ENCODE measurements at regions not wholly inside any gene's neighbourhood (a gene's known extent, or its start where the extent isn't known, plus 50 kb on each side); places are given as distances from the start of the nearest gene placed in this dataset.

DNA sequence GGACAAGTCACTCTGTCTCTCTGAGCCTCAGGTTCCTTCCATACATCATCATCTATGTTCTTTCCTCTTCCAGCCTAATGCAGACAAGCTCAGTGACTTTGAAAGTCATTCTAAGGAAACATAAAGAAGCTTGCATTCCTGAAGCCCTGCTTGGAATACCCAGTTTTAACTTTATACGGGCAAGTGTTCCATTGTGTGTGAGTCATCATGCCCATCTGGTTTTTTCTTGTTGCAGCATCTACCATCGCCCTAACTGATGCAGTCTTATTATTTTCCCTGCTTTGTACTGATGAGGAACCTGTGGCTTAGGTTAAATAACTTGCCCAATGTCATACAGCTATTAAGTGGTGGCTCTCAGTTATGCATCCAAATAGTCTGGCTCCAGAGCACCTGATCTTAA, 177.9 kb upstream of the RAI2 start:
- no peak overlapping the region for H3K27ac ChIP-seq

GRCh38 chrX:18036394-18036793, 175.3 kb upstream of the RAI2 start:
- Histone ChIP-seq H3K4me3 (ENCODE audit: low read depth, low read length) (no peak overlapping the region), H3K27ac (no peak overlapping the region), H3K27me3 (ENCODE audit: insufficient read depth, low read depth, severe bottlenecking) (peaks cover 52% of the 10 kb centered on the region), H3K9me3 (ENCODE audit: severe bottlenecking) (no peaks in the 10 kb centered on the region), H3K36me3 (no peaks in the 10 kb centered on the region)
- no peak for DNase-seq
- TF ChIP-seq, protein P1, sequence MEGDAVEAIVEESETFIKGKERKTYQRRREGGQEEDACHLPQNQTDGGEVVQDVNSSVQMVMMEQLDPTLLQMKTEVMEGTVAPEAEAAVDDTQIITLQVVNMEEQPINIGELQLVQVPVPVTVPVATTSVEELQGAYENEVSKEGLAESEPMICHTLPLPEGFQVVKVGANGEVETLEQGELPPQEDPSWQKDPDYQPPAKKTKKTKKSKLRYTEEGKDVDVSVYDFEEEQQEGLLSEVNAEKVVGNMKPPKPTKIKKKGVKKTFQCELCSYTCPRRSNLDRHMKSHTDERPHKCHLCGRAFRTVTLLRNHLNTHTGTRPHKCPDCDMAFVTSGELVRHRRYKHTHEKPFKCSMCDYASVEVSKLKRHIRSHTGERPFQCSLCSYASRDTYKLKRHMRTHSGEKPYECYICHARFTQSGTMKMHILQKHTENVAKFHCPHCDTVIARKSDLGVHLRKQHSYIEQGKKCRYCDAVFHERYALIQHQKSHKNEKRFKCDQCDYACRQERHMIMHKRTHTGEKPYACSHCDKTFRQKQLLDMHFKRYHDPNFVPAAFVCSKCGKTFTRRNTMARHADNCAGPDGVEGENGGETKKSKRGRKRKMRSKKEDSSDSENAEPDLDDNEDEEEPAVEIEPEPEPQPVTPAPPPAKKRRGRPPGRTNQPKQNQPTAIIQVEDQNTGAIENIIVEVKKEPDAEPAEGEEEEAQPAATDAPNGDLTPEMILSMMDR (IDR thresholded peaks at IDR 0.05; ENCODE audit: low read depth, low read length): no peak

More for the DNA sequence above, 177.9 kb upstream of the RAI2 start:
- no peak for DNase-seq
- TF ChIP-seq, protein P1 (IDR thresholded peaks at IDR 0.05; ENCODE audit: low read depth, low read length): no peak
- no peak overlapping the region for H3K4me3 ChIP-seq (ENCODE audit: low read depth, low read length)
- H3K9me3 ChIP-seq (ENCODE audit: severe bottlenecking): no peaks in the 10 kb centered on the region
- H3K27me3 ChIP-seq (ENCODE audit: insufficient read depth, low read depth, severe bottlenecking): peaks cover 63% of the 10 kb centered on the region
- H3K36me3 ChIP-seq: no peaks in the 10 kb centered on the region

DNA sequence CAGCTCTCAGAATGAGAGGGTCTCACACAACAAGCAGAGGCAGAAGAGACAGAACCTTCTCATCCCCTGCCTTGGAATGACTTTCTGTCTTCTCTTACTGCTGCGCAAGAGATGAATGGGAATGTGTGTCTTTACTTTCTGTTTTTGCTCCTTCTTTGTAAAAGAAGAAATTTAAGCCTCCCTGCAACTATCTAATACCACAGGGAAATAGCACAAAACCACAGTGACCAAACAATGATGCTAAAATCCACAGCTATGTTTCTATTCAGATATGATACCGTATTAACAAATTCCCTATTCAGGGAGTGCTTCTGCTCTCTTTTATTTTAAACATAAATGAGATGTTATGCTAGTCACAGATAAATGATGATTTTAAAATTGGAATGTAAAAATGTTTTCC, 173.8 kb upstream of the RAI2 start:
- TF ChIP-seq, protein P1 (IDR thresholded peaks at IDR 0.05; ENCODE audit: low read depth, low read length): no peak
- Histone ChIP-seq H3K36me3 (no peaks in the 10 kb centered on the region), H3K27ac (no peak overlapping the region), H3K27me3 (ENCODE audit: insufficient read depth, low read depth, severe bottlenecking) (peaks cover 41% of the 10 kb centered on the region), H3K4me3 (ENCODE audit: low read depth, low read length) (no peak overlapping the region), H3K9me3 (ENCODE audit: severe bottlenecking) (no peaks in the 10 kb centered on the region)
- no peak for DNase-seq

- no peaks in the 10 kb centered on the region for H3K9me3 ChIP-seq (ENCODE audit: severe bottlenecking)
- H3K27me3 ChIP-seq (ENCODE audit: insufficient read depth, low read depth, severe bottlenecking): peaks cover 39% of the 10 kb centered on the region
- TF ChIP-seq, protein P1 (IDR thresholded peaks at IDR 0.05; ENCODE audit: low read depth, low read length): no peak
- no peaks in the 10 kb centered on the region for H3K36me3 ChIP-seq
- no peak overlapping the region for H3K27ac ChIP-seq
- DNase-seq: no peak
- H3K4me3 ChIP-seq (ENCODE audit: low read depth, low read length): no peak overlapping the region
Observed at GRCh38 chrX:18034504-18034903, 173.4 kb upstream of the RAI2 start.

DNA sequence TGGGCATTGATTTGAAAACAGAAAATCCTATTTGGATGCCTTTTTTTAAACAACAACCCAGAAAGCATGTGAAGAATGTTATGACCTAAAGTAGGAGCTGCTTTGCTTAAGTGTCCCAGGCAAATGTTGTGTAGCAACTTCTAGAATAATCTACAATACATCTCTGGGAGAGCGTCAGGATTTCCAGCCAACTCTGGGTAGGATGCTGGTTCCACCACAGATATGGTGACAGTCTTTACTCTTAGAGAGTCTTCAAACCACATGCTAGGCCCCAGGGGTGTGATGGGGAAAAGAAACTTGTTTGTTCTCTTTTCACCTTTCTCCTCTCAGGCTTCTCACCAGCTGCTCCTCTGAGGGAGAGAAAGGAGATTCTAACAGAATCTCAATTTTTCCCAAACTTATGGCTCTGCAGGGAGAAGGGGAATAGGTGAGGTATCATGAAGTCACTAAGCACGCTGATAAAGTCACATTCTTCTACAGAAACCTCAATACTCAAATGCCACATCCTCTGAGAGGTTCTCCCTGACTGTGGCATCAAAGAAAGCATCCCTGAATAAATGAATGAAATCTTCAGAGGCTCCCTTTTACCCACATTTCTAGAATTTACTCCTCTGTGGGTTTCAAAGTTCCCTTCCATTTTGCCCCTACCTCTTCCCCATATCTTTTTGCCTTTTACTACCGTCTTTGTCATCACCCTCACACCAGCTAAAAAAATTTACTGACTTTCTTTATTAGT, 171.6 kb upstream of the RAI2 start:
- Histone ChIP-seq H3K27me3 (ENCODE audit: insufficient read depth, low read depth, severe bottlenecking) (peaks cover 33% of the 10 kb centered on the region), H3K36me3 (no peaks in the 10 kb centered on the region), H3K4me3 (ENCODE audit: low read depth, low read length) (no peak overlapping the region), H3K9me3 (ENCODE audit: severe bottlenecking) (peaks cover 4% of the 10 kb centered on the region), H3K27ac (no peak overlapping the region)
- no peak for DNase-seq
- TF ChIP-seq, protein P1 (IDR thresholded peaks at IDR 0.05; ENCODE audit: low read depth, low read length): no peak

Data from WERI-Rb-1 (cell line).